GM21723 (cell line): ENCODE measurements at regions not wholly inside any gene's neighbourhood (a gene's known extent, or its start where the extent isn't known, plus 50 kb on each side); places are given as distances from the start of the nearest gene placed in this dataset.

Experiments
- ATAC-seq: cut with Tn5 transposase; IDR thresholded peaks from one replicate; pipeline ENCODE4 v1.9.1; 2021; ENCODE audit warnings: mild to moderate bottlenecking, moderate library complexity; ENCODE audit not compliant: unreplicated experiment

- ATAC-seq, result no peak
Measured at GRCh38 chr18:67300498-67300897, 216.0 kb downstream of the DSEL start.

DNA sequence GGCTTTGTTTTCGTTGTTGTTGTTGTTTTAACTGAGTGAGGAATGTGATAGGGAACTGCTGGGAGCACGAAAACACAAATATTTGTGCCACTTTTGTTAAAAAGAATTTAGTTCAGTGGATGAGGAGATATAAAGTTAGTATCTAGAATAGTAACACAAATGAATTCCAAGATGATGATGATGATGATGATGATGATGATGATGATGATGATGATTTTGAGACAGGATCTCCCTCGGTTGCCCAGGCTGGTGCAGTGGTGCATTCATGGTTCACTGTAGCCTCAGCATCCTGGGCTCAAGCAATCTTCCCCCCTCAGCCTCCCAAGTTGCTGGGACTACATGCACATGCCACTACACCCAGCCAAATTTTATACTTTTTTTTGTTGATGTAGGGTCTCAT lies 223.7 kb downstream of the DSEL start:
- ATAC-seq, result no peak

GRCh38 chr18:67290421-67290820 lies 226.1 kb downstream of the DSEL start:
- ATAC-seq, result no peak

GRCh38 chr18:67285583-67285982 lies 230.9 kb downstream of the DSEL start:
- ATAC-seq, result no peak

GRCh38 chr18:67282796-67283195 lies 233.7 kb downstream of the DSEL start:
- ATAC-seq, result no peak

DNA sequence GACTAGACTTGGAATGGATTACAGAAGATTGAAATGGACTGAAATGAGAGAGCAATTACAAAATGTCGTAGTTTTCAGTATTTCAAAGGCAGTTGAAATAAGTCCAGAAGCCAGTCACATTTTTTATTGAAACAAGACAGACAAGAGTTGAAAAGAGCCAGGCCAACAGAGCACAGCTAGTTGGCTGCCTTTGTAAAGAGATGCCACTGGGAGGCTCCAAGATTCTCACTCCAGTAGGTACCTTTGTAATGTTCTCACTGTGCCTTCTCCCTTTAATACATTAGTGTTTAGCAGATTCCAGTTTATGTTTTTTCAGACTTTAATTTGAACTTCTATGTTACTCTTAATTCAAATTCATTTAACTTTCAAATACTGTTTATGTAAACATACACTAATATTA lies 234.8 kb downstream of the DSEL start:
- no peak for ATAC-seq

GRCh38 chr18:67280486-67281242 lies 235.9 kb downstream of the DSEL start:
- ATAC-seq, result no peak

GRCh38 chr18:67279988-67280387 lies 236.5 kb downstream of the DSEL start:
- no peak for ATAC-seq

GRCh38 chr18:67278984-67279383 lies 237.5 kb downstream of the DSEL start:
- no peak for ATAC-seq

GRCh38 chr18:67276638-67277037 lies 239.9 kb downstream of the DSEL start:
- no peak for ATAC-seq

DNA sequence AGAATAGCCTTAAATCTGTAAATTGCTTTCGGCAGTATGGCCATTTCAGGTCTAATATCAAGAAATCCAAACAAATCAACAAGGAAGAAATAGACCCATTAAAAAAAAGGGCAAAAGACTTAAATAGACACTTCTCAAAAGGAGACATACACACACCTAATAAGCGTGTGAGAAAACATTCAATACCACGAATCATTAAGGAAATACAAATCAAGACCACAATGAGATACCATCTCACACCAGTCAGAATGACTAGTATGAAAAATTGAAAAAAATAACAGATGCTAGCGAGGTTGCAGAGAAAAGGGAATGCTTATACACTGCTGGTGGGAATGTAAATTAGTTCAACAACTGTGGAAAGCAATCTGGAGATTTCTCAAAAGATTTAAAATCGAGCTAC lies 243.2 kb downstream of the DSEL start:
- ATAC-seq, result no peak

GRCh38 chr18:67269206-67269605 lies 247.3 kb downstream of the DSEL start:
- ATAC-seq, result no peak

- ATAC-seq, result no peak
Measured at GRCh38 chr18:67268530-67268929, 248.0 kb downstream of the DSEL start.

GRCh38 chr18:67266246-67267237 lies 250.0 kb downstream of the DSEL start:
- no peak for ATAC-seq

- no peak for ATAC-seq
Measured at GRCh38 chr18:67265464-67266245, 250.9 kb downstream of the DSEL start.

- ATAC-seq, result no peak
Measured at GRCh38 chr18:67261931-67262552, 254.5 kb downstream of the DSEL start.

- ATAC-seq, result no peak
Measured at GRCh38 chr18:67260841-67261240, 255.7 kb downstream of the DSEL start.

DNA sequence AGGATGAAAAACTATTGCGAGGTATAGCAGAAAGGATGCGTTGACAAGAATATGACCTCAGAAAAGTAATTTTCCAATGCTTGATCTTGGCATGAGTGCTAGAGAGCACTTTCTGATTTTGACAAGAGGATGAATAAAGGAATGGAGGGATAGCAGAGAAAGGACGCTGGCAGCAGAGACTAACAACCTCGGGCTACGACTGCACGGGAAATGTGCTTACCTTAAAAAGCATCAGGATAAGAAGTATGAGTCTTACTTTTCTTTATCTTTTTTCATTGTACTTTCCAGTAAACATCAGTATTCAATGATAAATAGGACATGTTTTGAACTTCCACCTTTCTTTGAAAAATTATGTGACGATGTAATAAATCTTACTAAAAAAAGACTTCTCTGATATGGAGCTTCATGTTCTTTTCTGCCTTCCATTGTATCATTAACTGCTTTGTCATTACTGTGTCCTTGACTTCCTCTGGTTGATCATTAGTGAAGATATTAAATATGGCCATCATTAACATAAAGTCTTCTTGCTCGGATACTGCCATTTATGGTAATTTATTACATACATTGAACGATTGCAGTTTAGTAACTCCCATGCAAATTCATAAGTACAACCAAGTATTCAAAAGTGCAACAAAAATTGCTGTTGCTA lies 265.6 kb downstream of the DSEL start:
- ATAC-seq, result no peak

GRCh38 chr18:67243799-67244587 lies 272.5 kb downstream of the DSEL start:
- peak; percentile 74 for ATAC-seq
